SK-N-SH treated with all-trans-retinoic acid at 6 μM for 48 hours (cell line): ENCODE measurements at regions not wholly inside any gene's neighbourhood (a gene's known extent, or its start where the extent isn't known, plus 50 kb on each side); places are given as distances from the start of the nearest gene placed in this dataset.

Experiments
- ATAC-seq: fragments of 200-7000 bp; cut with Tn5 transposase; 3 replicates; pipeline ENCODE4 v1.9.1; 2020; ENCODE audit warnings: mild to moderate bottlenecking, moderate library complexity
- ARNTL ChIP-seq: fragments of 450-650 bp; formaldehyde crosslinking; IDR thresholded peaks from 2 replicates; pipeline ENCODE4 v1.5.0; 2020; ENCODE audit warnings: low read depth, mild to moderate bottlenecking, moderate library complexity, borderline replicate concordance
- BACH2 ChIP-seq: fragments of 250-450 bp; sonication (Bioruptor Pico); IDR thresholded peaks from 2 replicates; pipeline ENCODE4 v1.9.0; 2021; ENCODE audit warnings: mild to moderate bottlenecking, borderline replicate concordance
- CSDC2 ChIP-seq: fragments of 250-450 bp; sonication (Bioruptor Pico); IDR thresholded peaks from 2 replicates; pipeline ENCODE4 v1.5.0; 2020; ENCODE audit warnings: mild to moderate bottlenecking, moderate library complexity
- GLIS3 ChIP-seq: fragments of 250-450 bp; sonication (Bioruptor Pico); IDR thresholded peaks from 2 replicates; pipeline ENCODE4 v1.5.0; 2020; ENCODE audit warnings: mild to moderate bottlenecking, moderate library complexity
- OSR1 ChIP-seq: fragments of 250-450 bp; sonication (Bioruptor Pico); IDR thresholded peaks from 2 replicates; pipeline ENCODE4 v1.8.0; 2022; ENCODE audit warnings: moderate library complexity, mild to moderate bottlenecking, inconsistent platforms
- POU6F1 ChIP-seq: fragments of 250-450 bp; sonication (Bioruptor Pico); IDR thresholded peaks from 2 replicates; pipeline ENCODE4 v1.8.0; 2021; ENCODE audit warnings: low read depth, mild to moderate bottlenecking, moderate library complexity, borderline replicate concordance
- PPARA ChIP-seq: fragments of 250-450 bp; sonication (Bioruptor Pico); IDR thresholded peaks from 2 replicates; pipeline ENCODE4 v1.5.0; 2020; ENCODE audit warnings: mild to moderate bottlenecking, borderline replicate concordance
- RARB ChIP-seq: fragments of 250-450 bp; sonication (Bioruptor Pico); IDR thresholded peaks from 2 replicates; pipeline ENCODE4 v1.8.0; 2021; ENCODE audit warnings: mild to moderate bottlenecking, moderate library complexity
- SNAI2 ChIP-seq: fragments of 250-450 bp; sonication (Bioruptor Pico); IDR thresholded peaks from 2 replicates; pipeline ENCODE4 v1.5.0; 2020; ENCODE audit warnings: mild to moderate bottlenecking, moderate library complexity
- TCF4 ChIP-seq: fragments of 250-450 bp; sonication (Bioruptor Pico); IDR thresholded peaks from 2 replicates; pipeline ENCODE4 v1.8.0; 2021; ENCODE audit warnings: mild to moderate bottlenecking, moderate library complexity, borderline replicate concordance
- TOX ChIP-seq: fragments of 250-450 bp; sonication (Bioruptor Pico); IDR thresholded peaks from 2 replicates; pipeline ENCODE4 v1.8.0; 2021; ENCODE audit warnings: mild to moderate bottlenecking, moderate library complexity, borderline replicate concordance
- ZC3H10 ChIP-seq: fragments of 250-450 bp; sonication (Bioruptor Pico); IDR thresholded peaks from 2 replicates; pipeline ENCODE4 v1.5.1; 2021; ENCODE audit warnings: mild to moderate bottlenecking, moderate library complexity
- ZFP3 ChIP-seq: fragments of 250-450 bp; sonication (Bioruptor Pico); IDR thresholded peaks from 2 replicates; pipeline ENCODE4 v1.5.0; 2020; ENCODE audit warnings: mild to moderate bottlenecking, moderate library complexity
- ZFP30 ChIP-seq: fragments of 450-650 bp; formaldehyde crosslinking; IDR thresholded peaks from 2 replicates; pipeline ENCODE4 v1.5.0; 2022; ENCODE audit warnings: mild to moderate bottlenecking, moderate library complexity
- ZNF565 ChIP-seq: fragments of 450-650 bp; formaldehyde crosslinking; conservative IDR thresholded peaks from 2 replicates; pipeline ENCODE4 v1.5.0; 2020; ENCODE audit warnings: low read depth, mild to moderate bottlenecking, moderate library complexity
- ZNF70 ChIP-seq: fragments of 450-650 bp; formaldehyde crosslinking; IDR thresholded peaks from 2 replicates; pipeline ENCODE4 v1.5.0; 2020; ENCODE audit warnings: mild to moderate bottlenecking, moderate library complexity
- ZNF8 ChIP-seq: fragments of 450-650 bp; formaldehyde crosslinking; IDR thresholded peaks from 2 replicates; pipeline ENCODE4 v1.5.0; 2020; ENCODE audit warnings: mild to moderate bottlenecking, moderate library complexity
- TF ChIP-seq, protein P1 (sequence below): fragments of 250-450 bp; sonication (Bioruptor Pico); IDR thresholded peaks from 2 replicates; pipeline ENCODE4 v1.8.0; 2020; ENCODE audit warnings: mild to moderate bottlenecking, moderate library complexity, borderline replicate concordance
- TF ChIP-seq, protein P2 (sequence below): fragments of 250-450 bp; sonication (Bioruptor Pico); IDR thresholded peaks from 2 replicates; pipeline ENCODE4 v1.5.0; 2020; ENCODE audit warnings: mild to moderate bottlenecking, moderate library complexity
- TF ChIP-seq, protein P3 (sequence below): fragments of 250-450 bp; sonication (Bioruptor Pico); IDR thresholded peaks from 2 replicates; pipeline ENCODE4 v1.5.1; 2020; ENCODE audit warnings: low read depth, mild to moderate bottlenecking, moderate library complexity

DNA sequence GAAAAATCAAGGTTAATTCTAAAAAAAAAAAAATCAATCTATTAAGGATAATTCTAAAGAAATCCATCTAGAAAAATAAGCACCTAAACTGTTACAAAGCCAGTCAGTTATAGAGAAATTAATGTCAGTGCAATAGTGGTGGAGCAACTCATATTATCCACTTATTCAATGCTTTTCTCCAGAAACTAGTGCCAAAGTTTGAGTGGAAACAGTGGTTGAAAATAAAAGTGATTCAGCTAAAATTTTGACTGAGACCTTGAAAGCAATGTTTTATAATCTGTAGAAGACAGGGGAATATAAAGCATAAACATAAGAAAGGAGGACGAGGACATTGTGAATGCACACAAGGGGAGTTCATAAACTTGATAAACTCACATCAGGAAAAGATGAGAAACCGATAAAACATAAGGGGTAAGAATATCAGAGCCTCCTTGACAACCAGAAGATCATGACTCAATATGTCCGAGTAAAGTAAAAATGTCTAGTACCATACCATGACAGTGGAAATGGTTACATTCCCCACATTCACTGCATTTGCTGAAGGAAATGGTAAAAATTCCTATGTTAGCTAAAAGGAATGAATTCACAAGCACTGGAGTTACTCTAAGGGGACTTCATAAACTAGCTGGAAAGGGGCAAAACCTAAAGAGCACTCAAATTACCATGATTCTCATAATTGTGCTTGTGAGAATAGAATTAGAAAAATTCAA lies 58.7 kb upstream of the SLC5A12 start:
- peak; percentile 48 for ATAC-seq
- TF ChIP-seq TCF4 (CRISPR knock-in tag) (no peak), PPARA (CRISPR knock-in tag) (no peak), ZC3H10 (CRISPR knock-in tag) (no peak), ZNF565 (CRISPR knock-in tag) (no peak), CSDC2 (CRISPR knock-in tag) (no peak), GLIS3 (CRISPR knock-in tag) (no peak), ZNF70 (CRISPR knock-in tag) (no peak), POU6F1 (CRISPR knock-in tag) (no peak), BACH2 (CRISPR knock-in tag) (no peak), SNAI2 (CRISPR knock-in tag) (no peak), ZFP3 (no peak), RARB (CRISPR knock-in tag) (no peak)
- TF ChIP-seq, protein P1, sequence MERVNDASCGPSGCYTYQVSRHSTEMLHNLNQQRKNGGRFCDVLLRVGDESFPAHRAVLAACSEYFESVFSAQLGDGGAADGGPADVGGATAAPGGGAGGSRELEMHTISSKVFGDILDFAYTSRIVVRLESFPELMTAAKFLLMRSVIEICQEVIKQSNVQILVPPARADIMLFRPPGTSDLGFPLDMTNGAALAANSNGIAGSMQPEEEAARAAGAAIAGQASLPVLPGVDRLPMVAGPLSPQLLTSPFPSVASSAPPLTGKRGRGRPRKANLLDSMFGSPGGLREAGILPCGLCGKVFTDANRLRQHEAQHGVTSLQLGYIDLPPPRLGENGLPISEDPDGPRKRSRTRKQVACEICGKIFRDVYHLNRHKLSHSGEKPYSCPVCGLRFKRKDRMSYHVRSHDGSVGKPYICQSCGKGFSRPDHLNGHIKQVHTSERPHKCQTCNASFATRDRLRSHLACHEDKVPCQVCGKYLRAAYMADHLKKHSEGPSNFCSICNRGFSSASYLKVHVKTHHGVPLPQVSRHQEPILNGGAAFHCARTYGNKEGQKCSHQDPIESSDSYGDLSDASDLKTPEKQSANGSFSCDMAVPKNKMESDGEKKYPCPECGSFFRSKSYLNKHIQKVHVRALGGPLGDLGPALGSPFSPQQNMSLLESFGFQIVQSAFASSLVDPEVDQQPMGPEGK = no peak

DNA sequence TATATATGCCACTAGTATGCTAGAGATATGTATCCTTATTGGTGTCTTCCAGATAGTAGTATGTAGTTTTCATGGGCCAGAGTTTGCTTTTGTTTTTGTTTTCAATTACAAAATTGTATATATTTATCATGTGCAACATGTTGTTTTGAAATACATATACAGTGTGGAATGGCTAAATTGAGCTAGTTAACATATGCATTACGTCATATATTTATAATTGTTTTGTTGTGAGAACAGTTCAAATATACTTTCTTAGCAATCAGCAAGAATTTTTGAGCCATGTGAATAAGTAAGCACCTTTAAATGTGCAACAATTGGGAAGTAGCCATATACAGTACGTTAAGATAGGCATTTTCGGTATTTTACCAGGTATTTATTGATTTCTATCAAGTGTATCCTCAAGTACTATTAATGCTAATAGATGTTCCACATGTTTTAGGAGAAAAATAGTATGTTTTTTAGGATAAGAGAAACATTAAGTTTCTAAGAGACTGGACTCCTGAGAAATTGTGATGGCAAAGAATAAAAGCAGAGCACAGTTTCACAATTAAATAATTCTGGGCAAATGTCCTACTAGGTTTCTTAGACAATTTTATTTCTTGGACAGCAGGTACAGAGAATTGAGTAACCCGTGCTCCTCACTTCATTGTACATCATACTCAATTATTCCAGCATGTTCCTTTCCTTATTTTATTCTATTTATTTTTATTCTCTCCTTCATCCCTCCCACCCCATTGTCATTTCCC lies 60.5 kb upstream of the SLC5A12 start:
- TF ChIP-seq ZNF565 (CRISPR knock-in tag) = no peak
- no peak for TF ChIP-seq ZFP3
- TF ChIP-seq, protein P2, sequence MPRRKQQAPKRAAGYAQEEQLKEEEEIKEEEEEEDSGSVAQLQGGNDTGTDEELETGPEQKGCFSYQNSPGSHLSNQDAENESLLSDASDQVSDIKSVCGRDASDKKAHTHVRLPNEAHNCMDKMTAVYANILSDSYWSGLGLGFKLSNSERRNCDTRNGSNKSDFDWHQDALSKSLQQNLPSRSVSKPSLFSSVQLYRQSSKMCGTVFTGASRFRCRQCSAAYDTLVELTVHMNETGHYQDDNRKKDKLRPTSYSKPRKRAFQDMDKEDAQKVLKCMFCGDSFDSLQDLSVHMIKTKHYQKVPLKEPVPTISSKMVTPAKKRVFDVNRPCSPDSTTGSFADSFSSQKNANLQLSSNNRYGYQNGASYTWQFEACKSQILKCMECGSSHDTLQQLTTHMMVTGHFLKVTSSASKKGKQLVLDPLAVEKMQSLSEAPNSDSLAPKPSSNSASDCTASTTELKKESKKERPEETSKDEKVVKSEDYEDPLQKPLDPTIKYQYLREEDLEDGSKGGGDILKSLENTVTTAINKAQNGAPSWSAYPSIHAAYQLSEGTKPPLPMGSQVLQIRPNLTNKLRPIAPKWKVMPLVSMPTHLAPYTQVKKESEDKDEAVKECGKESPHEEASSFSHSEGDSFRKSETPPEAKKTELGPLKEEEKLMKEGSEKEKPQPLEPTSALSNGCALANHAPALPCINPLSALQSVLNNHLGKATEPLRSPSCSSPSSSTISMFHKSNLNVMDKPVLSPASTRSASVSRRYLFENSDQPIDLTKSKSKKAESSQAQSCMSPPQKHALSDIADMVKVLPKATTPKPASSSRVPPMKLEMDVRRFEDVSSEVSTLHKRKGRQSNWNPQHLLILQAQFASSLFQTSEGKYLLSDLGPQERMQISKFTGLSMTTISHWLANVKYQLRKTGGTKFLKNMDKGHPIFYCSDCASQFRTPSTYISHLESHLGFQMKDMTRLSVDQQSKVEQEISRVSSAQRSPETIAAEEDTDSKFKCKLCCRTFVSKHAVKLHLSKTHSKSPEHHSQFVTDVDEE = no peak
- no peak for TF ChIP-seq BACH2 (CRISPR knock-in tag)
- TF ChIP-seq PPARA (CRISPR knock-in tag) = no peak
- TF ChIP-seq ARNTL (CRISPR knock-in tag) = no peak
- no peak for TF ChIP-seq OSR1 (CRISPR knock-in tag)
- no peak for TF ChIP-seq TCF4 (CRISPR knock-in tag)
- no peak for TF ChIP-seq ZNF8 (CRISPR knock-in tag)
- no peak for TF ChIP-seq ZC3H10 (CRISPR knock-in tag)
- TF ChIP-seq TOX = no peak
- no peak for TF ChIP-seq POU6F1 (CRISPR knock-in tag)
- no peak for TF ChIP-seq ZFP30 (CRISPR knock-in tag)
- ATAC-seq = no peak

DNA sequence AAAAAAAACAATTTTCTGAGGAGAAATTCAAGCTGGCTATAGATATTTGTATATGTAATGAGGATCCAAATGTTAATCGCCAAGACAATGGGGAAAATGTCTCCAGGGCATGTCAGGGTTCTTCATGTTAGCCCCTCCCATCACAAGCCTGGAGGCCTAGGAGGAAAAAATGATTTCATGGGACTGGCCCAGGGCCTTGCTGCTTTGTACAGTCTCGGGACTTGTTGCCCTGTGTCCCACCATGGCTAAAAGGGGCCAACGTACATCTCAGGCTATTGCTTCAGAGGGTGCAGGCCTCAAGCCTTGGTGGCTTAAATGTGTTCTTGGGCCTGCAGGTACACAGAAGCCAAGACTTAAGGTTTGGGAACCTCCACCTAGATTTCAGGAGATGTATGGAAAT lies 62.1 kb upstream of the SLC5A12 start:
- ATAC-seq = no peak
- TF ChIP-seq ZNF565 (CRISPR knock-in tag) (no peak), ZNF8 (CRISPR knock-in tag) (no peak), ZNF70 (CRISPR knock-in tag) (no peak), TOX (no peak), ZC3H10 (CRISPR knock-in tag) (no peak), RARB (CRISPR knock-in tag) (no peak), SNAI2 (CRISPR knock-in tag) (no peak), GLIS3 (CRISPR knock-in tag) (no peak), CSDC2 (CRISPR knock-in tag) (no peak), PPARA (CRISPR knock-in tag) (no peak), POU6F1 (CRISPR knock-in tag) (no peak), ARNTL (CRISPR knock-in tag) (no peak)
- TF ChIP-seq, protein P1 = no peak
- TF ChIP-seq, protein P3, sequence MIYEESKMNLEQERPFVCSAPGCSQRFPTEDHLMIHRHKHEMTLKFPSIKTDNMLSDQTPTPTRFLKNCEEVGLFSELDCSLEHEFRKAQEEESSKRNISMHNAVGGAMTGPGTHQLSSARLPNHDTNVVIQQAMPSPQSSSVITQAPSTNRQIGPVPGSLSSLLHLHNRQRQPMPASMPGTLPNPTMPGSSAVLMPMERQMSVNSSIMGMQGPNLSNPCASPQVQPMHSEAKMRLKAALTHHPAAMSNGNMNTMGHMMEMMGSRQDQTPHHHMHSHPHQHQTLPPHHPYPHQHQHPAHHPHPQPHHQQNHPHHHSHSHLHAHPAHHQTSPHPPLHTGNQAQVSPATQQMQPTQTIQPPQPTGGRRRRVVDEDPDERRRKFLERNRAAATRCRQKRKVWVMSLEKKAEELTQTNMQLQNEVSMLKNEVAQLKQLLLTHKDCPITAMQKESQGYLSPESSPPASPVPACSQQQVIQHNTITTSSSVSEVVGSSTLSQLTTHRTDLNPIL (CRISPR knock-in tag) = no peak
